ENCODE measurements at regions not wholly inside any gene's neighbourhood (a gene's known extent, or its start where the extent isn't known, plus 50 kb on each side); places are given as distances from the start of the nearest gene placed in this dataset.
"Not testable (repeated sequence)": the region's sequence is repeated elsewhere in the genome, so short reads cannot be mapped to it uniquely, and the experiment has no call there.

DNA sequence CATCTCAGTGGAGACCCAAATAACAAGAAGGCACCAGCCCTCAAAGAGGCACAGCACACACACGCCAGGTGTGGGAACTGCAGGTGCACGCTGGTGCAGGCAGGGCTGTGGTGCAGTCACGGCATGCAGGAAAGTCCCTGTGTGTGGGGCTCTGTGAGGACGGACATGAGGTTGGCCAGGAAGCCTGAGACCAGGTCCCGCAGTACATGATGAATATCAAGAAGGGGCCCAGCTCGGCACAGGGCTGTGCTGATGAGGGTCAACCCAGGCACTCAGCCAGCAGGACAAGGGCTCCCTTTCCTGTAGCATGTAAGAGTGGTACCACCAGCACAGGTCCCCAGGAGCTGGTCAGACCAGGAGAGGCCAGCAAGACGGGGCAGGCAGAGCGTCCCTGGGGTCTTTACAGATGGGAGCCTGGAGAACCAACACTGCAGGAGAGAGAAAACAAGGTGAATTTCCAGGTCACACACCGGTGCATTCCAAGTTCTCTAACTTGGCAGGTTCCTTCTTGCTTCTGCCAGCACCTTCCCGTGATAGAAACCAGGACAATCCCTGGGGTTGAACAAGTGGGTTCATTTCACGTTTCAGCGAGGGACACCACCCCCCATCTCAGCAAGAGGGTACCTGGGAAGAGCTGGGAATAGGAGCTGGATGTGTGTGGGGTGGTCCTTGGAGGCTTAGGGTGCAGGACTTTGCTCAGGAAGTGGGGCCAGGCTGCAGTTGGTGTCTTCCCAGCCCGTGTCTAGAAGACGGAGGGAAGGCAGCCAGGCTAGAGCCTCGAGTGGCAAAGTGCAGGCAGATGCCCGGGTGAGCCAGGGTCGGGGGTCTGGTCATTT lies 244.8 kb upstream of the TCERG1L start:
- peaks cover 6% of the 10 kb centered on the region for H3K9me3 Mint-ChIP-seq
- peaks cover 2% of the 10 kb centered on the region for H3K36me3 Mint-ChIP-seq (ENCODE audit: insufficient read depth)
- H3K27me3 Mint-ChIP-seq = peaks cover 5% of the 10 kb centered on the region
- DNase-seq (ENCODE audit: low spot score in 2 of 2) (no peak), ATAC-seq (replicated peaks; ENCODE audit: extremely low read depth, poor library complexity, severe bottlenecking) (no peak)
- no peak overlapping the region for H3K27ac Mint-ChIP-seq (ENCODE audit: low read depth)
- H3K4me3 Mint-ChIP-seq = no peak overlapping the region
- no peaks in the 10 kb centered on the region for H3K4me1 Mint-ChIP-seq

DNA sequence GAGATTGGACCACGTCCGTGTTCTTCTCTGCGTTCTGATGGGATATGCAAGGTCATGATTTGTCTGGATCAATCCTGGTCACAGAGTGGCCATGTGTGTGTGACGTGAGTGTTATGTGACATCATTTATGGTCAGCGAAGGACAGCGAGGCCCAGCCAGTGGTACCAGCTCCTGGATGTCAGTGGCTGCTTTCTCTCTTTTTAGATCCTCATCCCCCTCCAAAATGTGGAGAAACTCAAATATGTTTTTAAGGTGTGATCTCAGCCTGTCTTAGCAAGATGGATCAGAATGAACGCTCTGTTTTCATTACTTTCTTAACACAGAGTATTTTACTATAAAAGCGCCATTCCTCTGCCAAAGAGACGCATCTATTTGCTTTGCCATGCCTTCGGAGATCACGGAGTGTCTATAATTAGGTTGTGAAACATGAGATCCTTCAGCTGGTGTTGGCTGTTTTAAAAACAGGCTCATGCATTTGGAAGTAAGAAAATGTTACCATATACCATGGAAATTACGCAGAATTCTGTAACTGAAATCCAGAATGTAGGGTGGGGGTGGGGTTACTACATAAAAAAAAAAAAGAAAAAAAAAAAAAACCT lies 245.5 kb upstream of the TCERG1L start:
- Mint-ChIP-seq H3K4me3 (no peak overlapping the region), H3K4me1 (no peaks in the 10 kb centered on the region), H3K27me3 (peaks cover 9% of the 10 kb centered on the region), H3K9me3 (peaks cover 6% of the 10 kb centered on the region), H3K36me3 (ENCODE audit: insufficient read depth) (peaks cover 2% of the 10 kb centered on the region), H3K27ac (ENCODE audit: low read depth) (no peak overlapping the region)
- DNase-seq (ENCODE audit: low spot score in 2 of 2) (no peak), ATAC-seq (replicated peaks; ENCODE audit: extremely low read depth, poor library complexity, severe bottlenecking) (no peak)

DNA sequence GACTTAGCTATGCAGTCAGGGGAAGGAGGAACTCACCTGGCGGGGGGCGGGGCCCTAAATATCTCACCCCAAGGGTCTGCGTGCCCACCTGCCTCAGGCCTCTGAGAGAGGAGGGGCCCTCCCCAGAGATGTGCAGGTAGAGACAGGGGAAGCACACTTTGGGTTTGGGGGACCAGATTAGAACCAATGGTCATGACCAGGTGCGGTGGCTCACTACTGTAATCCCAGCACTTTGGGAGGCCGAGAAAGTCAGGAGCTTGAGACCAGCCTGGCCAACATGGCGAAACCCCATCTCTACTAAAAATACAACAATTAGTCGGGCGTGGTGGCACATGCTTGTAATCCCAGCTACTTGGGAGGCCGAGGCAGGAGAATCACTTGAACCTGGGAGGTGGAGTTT lies 246.4 kb upstream of the TCERG1L start:
- not testable (repeated sequence) for H3K27ac Mint-ChIP-seq (ENCODE audit: low read depth); H3K4me3 Mint-ChIP-seq; H3K27me3 Mint-ChIP-seq; ATAC-seq (replicated peaks; ENCODE audit: extremely low read depth, poor library complexity, severe bottlenecking); H3K4me1 Mint-ChIP-seq; DNase-seq (ENCODE audit: low spot score in 2 of 2); H3K36me3 Mint-ChIP-seq (ENCODE audit: insufficient read depth); H3K9me3 Mint-ChIP-seq

DNA sequence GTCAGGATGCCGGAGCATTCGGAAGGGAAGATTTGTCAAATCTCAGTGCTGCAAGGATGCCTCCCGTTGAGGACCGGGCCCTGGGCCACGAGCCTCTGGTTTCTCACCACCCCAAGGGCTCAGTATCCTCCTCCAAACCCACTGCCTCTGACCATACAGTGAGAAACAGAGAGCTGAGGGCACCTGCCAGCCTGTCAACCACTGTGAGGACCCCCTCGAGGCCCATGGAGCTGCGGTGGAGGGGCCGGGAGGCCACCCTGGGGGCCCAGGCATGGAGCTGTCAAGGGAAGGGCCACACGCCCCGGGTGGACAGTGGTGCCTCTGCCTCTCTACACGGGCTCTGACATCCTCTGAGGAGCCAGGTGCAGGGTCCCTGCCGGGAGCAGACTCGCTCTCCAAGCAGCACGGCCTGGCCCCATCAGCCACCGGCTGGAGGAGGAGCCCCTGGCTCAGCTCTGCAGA lies 248.0 kb upstream of the TCERG1L start:
- H3K4me3 Mint-ChIP-seq = no peak overlapping the region
- H3K4me1 Mint-ChIP-seq = no peaks in the 10 kb centered on the region
- peaks cover 2% of the 10 kb centered on the region for H3K36me3 Mint-ChIP-seq (ENCODE audit: insufficient read depth)
- H3K27me3 Mint-ChIP-seq = peaks cover 9% of the 10 kb centered on the region
- ATAC-seq (replicated peaks; ENCODE audit: extremely low read depth, poor library complexity, severe bottlenecking) (no peak), DNase-seq (ENCODE audit: low spot score in 2 of 2) (no peak)
- H3K27ac Mint-ChIP-seq (ENCODE audit: low read depth) = peak overlapping the region; percentile 48
- peaks cover 6% of the 10 kb centered on the region for H3K9me3 Mint-ChIP-seq

DNA sequence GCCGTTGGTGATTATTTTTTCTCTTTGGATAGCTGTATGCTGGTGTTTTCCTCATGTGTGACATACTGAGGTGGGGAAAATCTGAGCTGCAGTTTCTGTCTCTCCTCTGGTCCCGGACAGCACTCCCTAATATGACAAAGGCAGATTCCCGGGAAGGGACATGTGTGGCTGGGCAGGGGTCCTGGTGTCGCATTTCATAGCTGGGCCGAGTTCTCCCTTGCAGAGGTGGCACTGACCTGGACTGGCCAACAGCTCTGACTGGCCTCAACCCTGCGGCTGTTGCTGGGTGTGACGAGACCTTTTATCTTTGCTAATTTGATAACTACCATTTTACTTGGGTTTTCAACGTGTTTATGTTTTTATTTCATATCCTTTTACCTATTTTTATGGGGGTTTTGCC lies 248.6 kb upstream of the TCERG1L start:
- Mint-ChIP-seq H3K9me3 (peaks cover 12% of the 10 kb centered on the region), H3K27ac (ENCODE audit: low read depth) (no peak overlapping the region), H3K4me1 (no peaks in the 10 kb centered on the region), H3K36me3 (ENCODE audit: insufficient read depth) (peaks cover 2% of the 10 kb centered on the region), H3K27me3 (peaks cover 9% of the 10 kb centered on the region), H3K4me3 (no peak overlapping the region)
- DNase-seq (ENCODE audit: low spot score in 2 of 2) = no peak
- ATAC-seq (replicated peaks; ENCODE audit: extremely low read depth, poor library complexity, severe bottlenecking) = no peak

DNA sequence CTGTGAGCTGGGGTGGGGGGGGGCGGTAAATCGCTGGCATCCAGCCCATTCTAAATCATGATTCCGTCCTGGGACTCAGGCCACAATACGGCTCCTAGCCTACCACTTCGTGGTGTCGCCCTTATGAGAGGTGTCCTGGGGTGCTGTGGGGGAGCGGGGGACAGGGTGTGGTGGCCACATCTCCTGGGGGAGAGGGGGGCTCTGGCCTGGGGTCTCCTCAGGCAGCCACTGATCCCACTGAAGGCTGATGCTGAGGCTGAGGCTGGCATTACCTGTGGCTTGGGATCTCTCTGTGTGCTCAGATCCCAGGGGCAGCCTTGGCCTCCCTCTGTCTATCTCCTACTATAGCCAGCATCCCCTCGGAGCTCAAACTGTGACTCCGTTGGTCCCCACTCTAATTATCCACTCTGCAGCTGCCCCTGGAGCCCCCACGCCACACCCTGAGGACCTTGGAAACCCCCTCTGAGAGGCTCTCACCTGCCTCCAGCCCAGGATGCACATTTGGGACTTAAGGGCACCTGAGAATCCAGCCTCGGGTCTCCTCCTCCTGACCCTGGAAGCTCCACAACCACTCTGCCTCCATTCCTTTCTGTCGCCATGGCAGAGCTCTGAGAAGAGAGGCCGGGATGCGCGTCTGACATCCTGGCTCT lies 249.3 kb upstream of the TCERG1L start:
- peaks cover 13% of the 10 kb centered on the region for H3K9me3 Mint-ChIP-seq
- H3K4me1 Mint-ChIP-seq = no peaks in the 10 kb centered on the region
- no peak overlapping the region for H3K4me3 Mint-ChIP-seq
- peaks cover 2% of the 10 kb centered on the region for H3K36me3 Mint-ChIP-seq (ENCODE audit: insufficient read depth)
- DNase-seq (ENCODE audit: low spot score in 2 of 2) = no peak
- peaks cover 9% of the 10 kb centered on the region for H3K27me3 Mint-ChIP-seq
- no peak for ATAC-seq (replicated peaks; ENCODE audit: extremely low read depth, poor library complexity, severe bottlenecking)
- H3K27ac Mint-ChIP-seq (ENCODE audit: low read depth) = no peak overlapping the region

DNA sequence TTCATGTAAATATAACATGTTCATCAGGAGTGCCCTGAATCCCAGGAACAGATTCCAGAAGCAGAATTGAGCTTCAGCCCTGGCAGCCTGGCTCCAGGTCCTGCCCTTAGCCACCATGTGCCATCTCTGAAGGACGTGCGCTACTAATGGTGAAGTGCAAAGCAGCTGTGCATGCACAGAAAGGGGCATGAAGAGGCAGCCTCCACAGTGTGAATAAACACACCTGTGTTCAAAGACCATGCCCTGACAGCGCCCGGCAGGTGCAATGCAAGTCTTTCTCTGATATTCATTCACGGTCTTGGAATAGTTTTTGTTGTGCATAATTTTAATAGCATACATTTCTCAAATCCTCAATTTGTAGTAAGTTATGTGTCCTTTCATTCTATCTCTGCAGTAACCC lies 250.4 kb upstream of the TCERG1L start:
- peaks cover 9% of the 10 kb centered on the region for H3K27me3 Mint-ChIP-seq
- H3K4me1 Mint-ChIP-seq = no peaks in the 10 kb centered on the region
- no peak overlapping the region for H3K27ac Mint-ChIP-seq (ENCODE audit: low read depth)
- no peak overlapping the region for H3K4me3 Mint-ChIP-seq
- DNase-seq (ENCODE audit: low spot score in 2 of 2) = no peak
- H3K36me3 Mint-ChIP-seq (ENCODE audit: insufficient read depth) = peaks cover 2% of the 10 kb centered on the region
- no peak for ATAC-seq (replicated peaks; ENCODE audit: extremely low read depth, poor library complexity, severe bottlenecking)
- peaks cover 16% of the 10 kb centered on the region for H3K9me3 Mint-ChIP-seq

DNA sequence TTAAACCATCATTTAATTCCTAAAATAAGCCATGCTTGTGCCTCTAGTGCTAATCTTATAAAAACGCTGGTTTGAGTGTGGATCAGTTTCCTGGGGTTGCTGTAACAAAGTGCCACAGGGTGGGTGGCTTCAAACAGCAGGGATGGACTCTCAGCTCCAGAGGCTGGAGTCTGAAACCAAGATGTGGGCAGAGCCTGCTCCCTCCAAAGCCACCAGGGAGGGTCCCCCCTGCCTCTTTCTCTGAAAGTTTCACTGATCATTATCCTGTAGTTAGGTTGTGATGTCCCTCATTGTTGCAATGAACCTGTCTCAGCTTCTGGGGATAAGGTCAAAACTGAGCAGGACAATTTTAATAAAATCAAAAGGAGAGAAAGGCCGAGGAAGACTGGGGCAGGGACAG lies 251.9 kb upstream of the TCERG1L start:
- Mint-ChIP-seq H3K27ac (ENCODE audit: low read depth) (no peak overlapping the region), H3K4me1 (no peaks in the 10 kb centered on the region), H3K4me3 (no peak overlapping the region), H3K9me3 (peaks cover 16% of the 10 kb centered on the region), H3K27me3 (peaks cover 9% of the 10 kb centered on the region), H3K36me3 (ENCODE audit: insufficient read depth) (peaks cover 2% of the 10 kb centered on the region)
- no peak for ATAC-seq (replicated peaks; ENCODE audit: extremely low read depth, poor library complexity, severe bottlenecking)
- no peak for DNase-seq (ENCODE audit: low spot score in 2 of 2)

DNA sequence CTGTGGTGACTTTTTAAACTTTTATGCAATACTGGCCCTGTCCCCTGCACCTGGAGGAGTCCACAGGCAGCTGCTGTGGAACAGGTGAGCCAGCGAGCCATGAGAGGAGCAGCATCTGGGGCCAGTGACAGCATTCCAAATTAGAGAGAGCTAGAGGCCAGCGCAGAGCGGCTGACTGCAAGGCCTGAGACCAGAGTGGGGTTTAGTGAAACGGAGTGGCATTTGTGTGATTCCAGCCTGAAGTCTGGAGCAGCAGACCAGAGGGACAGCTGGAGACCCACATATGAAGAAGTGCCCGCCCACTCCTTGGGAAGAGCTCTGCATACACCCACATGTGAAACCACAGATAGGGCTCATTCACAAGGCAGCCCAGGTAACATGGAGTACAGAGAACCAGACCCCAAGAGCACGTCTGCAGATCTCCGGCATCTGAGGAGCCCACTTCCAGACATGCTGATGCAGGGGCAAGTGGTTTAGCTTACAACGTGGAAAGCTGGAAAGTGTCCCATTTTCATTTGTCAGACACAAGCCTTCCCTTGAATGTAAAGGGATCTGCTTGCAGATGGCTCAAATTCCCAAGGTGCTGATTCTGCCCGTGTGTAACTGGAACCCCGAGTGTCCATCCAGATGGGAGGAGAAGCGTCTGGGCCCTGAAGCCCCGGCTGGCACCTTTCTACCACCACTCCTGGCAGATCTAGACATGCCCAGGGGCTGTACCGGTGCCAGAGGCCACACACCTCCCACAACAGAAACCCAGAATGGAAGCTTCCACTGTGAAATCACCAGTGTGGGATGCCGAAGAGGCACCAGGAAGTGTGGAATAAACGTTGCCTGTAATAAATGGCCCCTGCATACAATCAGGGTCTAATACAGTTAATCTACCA lies 256.0 kb upstream of the TCERG1L start:
- no peak for DNase-seq (ENCODE audit: low spot score in 2 of 2)
- Mint-ChIP-seq H3K36me3 (ENCODE audit: insufficient read depth) (no peaks in the 10 kb centered on the region), H3K4me3 (no peak overlapping the region), H3K27me3 (no peaks in the 10 kb centered on the region), H3K4me1 (no peaks in the 10 kb centered on the region), H3K9me3 (peaks cover 10% of the 10 kb centered on the region), H3K27ac (ENCODE audit: low read depth) (no peak overlapping the region)
- ATAC-seq (replicated peaks; ENCODE audit: extremely low read depth, poor library complexity, severe bottlenecking) = no peak

DNA sequence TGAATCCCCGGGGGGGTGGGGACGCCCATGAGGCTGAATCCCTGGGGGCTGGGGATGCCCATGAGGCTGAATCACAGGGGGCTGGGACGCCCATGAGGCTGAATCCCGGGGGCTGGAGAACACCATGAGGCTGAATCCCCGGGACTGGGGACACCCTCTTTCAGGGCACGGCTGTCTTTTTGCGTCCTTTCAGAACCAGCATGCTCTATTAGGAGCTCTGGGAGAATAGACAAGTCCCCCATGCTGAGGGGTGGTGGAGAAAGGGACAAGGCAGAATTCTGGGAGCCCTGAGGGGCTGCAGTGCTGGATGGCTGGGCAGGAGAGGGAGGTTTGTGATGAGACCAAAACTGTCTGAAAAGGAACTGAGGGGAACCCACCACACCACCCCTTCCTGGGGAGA lies 257.3 kb upstream of the TCERG1L start:
- Mint-ChIP-seq H3K4me1 (no peaks in the 10 kb centered on the region), H3K9me3 (peaks cover 10% of the 10 kb centered on the region), H3K4me3 (no peak overlapping the region), H3K27me3 (no peaks in the 10 kb centered on the region), H3K27ac (ENCODE audit: low read depth) (no peak overlapping the region), H3K36me3 (ENCODE audit: insufficient read depth) (no peaks in the 10 kb centered on the region)
- ATAC-seq (replicated peaks; ENCODE audit: extremely low read depth, poor library complexity, severe bottlenecking) = no peak
- DNase-seq (ENCODE audit: low spot score in 2 of 2) = no peak

DNA sequence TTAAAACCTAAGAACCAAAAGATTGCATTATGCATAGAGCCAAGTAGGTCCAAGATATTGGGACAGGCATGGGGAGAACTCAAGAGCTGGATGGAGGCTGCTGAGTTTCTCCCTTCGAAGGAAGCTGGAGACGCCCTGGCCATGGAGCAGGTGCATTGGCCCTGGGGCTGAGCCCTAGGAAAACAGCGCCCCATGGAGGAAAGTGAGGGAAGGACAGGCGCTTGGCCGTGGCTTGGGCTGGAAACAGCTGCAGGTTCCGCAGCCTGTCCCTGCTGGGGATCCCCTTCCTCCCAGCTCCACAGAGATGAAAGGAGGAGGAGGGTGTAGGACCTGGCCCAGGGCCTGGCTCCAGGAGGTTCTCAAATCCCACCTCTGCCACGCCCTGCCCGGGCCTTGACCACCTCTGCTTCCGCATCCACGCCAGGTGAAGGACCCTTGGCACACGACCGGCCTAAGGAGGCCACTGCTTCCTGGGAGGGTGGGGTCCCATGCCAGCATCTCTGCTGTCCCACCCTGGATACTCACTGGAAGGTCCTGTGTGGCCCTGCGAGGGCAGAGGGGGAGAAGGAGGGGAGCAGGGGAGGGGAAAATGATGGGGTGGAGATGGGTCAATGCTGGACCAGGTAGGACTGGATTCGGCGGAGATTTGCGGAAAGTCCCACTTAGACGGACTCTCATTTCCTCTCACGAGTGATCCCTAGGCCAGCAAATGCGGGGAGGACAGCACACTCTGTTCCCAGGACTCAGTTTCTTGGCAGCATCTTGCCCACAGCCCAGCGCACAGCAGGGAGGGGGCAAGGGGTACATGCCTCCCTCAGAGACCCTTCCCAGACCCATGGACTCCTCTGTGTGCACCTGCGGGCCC lies 258.6 kb upstream of the TCERG1L start:
- H3K36me3 Mint-ChIP-seq (ENCODE audit: insufficient read depth) = no peaks in the 10 kb centered on the region
- H3K27ac Mint-ChIP-seq (ENCODE audit: low read depth) = no peak overlapping the region
- H3K9me3 Mint-ChIP-seq = peaks cover 4% of the 10 kb centered on the region
- no peak for DNase-seq (ENCODE audit: low spot score in 2 of 2)
- ATAC-seq (replicated peaks; ENCODE audit: extremely low read depth, poor library complexity, severe bottlenecking) = no peak
- no peaks in the 10 kb centered on the region for H3K27me3 Mint-ChIP-seq
- H3K4me1 Mint-ChIP-seq = no peaks in the 10 kb centered on the region
- H3K4me3 Mint-ChIP-seq = no peak overlapping the region
